B cell (primary cell): ENCODE measurements at regions not wholly inside any gene's neighbourhood (a gene's known extent, or its start where the extent isn't known, plus 50 kb on each side); places are given as distances from the start of the nearest gene placed in this dataset.

ENCODE experiments used
- ATAC-seq: fragments of 200-7000 bp; cut with Tn5 transposase; one replicate; pipeline ENCODE4 v1.10.0; 2021; ENCODE audit warnings: low read depth, mild to moderate bottlenecking, moderate number of reproducible peaks, moderate library complexity
- CTCF ChIA-PET: fragments of 350-600 bp; sonication (Branson Sonifier 250); formaldehyde crosslinking; loops from one replicate; lab custom pipeline; 2021; ENCODE audit warnings: antibody characterized with exemption, inconsistent platforms; lab: Charles Lee
- POLR2A ChIA-PET: fragments of 350-600 bp; sonication (Branson Sonifier 250); formaldehyde crosslinking; loops from one replicate; lab custom pipeline; 2021; ENCODE audit warnings: antibody characterized with exemption; lab: Charles Lee
- DNase-seq: peaks from one replicate; pipeline ENCODE4 v3.0.0; 2013
- H2AFZ ChIP-seq: 2 replicates; pipeline ENCODE4 v1.6.1; 2012; ENCODE audit warnings: mild to moderate bottlenecking, low read depth, low read length; ENCODE audit not compliant: insufficient read depth, poor library complexity, severe bottlenecking
- H3K27ac ChIP-seq, 2 donors: 1 replicate in 1 of 2; 2 replicates in 1 of 2; pipeline ENCODE4 v1.5.1; 2012 to 2013; ENCODE audit warnings: low read length in 2 of 2, mild to moderate bottlenecking in 2 of 2, moderate library complexity in 1 of 2
- H3K27me3 ChIP-seq, 4 experiments: fragments of 200-600 bp in 1 of 4; sonication (generic) in 1 of 4; replicated peaks in 1 of 4; 1 replicate in 2 of 4; 2 replicates in 2 of 4; pipeline versions ENCODE4 v1.6.1 to v1.7.0; 2013 to 2016; ENCODE audit warnings: low read length in 3 of 4, mild to moderate bottlenecking in 2 of 4, mixed read lengths in 1 of 4, moderate library complexity in 1 of 4; ENCODE audit not compliant: insufficient read depth in 4 of 4, control insufficient read depth in 3 of 4; ENCODE audit errors: control extremely low read depth in 1 of 4
- H3K36me3 ChIP-seq, 2 experiments: replicated peaks in 1 of 2; 1 replicate in 1 of 2; 2 replicates in 1 of 2; pipeline versions ENCODE4 v1.6.1 to v1.7.1; 2013; ENCODE audit warnings: low read length in 1 of 2; ENCODE audit not compliant: insufficient read depth in 2 of 2, control insufficient read depth in 1 of 2; ENCODE audit errors: control extremely low read depth in 1 of 2, extremely low read depth in 1 of 2
- H3K4me1 ChIP-seq, 2 donors: fragments of 200-600 bp in 1 of 2; sonication (generic) in 1 of 2; 1 replicate in 1 of 2; 2 replicates in 1 of 2; pipeline versions ENCODE4 v1.5.1 to v1.6.1; 2013 to 2017; ENCODE audit warnings: low read length in 2 of 2; ENCODE audit not compliant: control insufficient read depth in 2 of 2, insufficient read depth in 2 of 2
- H3K4me2 ChIP-seq: replicated peaks from 2 replicates; pipeline ENCODE3; 2012; ENCODE audit warnings: mild to moderate bottlenecking, low read depth, low read length; ENCODE audit not compliant: poor library complexity, severe bottlenecking
- H3K4me3 ChIP-seq, 5 experiments: fragments of 200-600 bp in 1 of 5; sonication (generic) in 1 of 5; 1 replicate in 3 of 5; 2 replicates in 2 of 5; pipeline versions ENCODE4 v1.5.1 to v1.7.0; 2011 to 2016; ENCODE audit warnings: low read length in 4 of 5, mild to moderate bottlenecking in 4 of 5, low read depth in 2 of 5, control low read depth in 1 of 5, moderate library complexity in 1 of 5; ENCODE audit not compliant: insufficient read depth in 1 of 5; ENCODE audit errors: control extremely low read depth in 1 of 5, extremely low read depth in 1 of 5
- H3K79me2 ChIP-seq: fragments of 200-600 bp; sonication (generic); one replicate; pipeline ENCODE4 v1.6.0; 2016; ENCODE audit warnings: low read length; ENCODE audit not compliant: control insufficient read depth, insufficient read depth
- H3K9ac ChIP-seq: fragments of 200-600 bp; sonication (generic); 2 replicates; pipeline ENCODE4 v1.6.1; 2017; ENCODE audit warnings: mild to moderate bottlenecking, low read length, moderate library complexity
- H3K9me3 ChIP-seq, 3 donors: one replicate each; pipeline versions ENCODE4 v1.6.1 to v1.7.1; 2013; ENCODE audit warnings: low read length in 2 of 3; ENCODE audit not compliant: control insufficient read depth in 2 of 3, insufficient read depth in 1 of 3; ENCODE audit errors: control extremely low read depth in 1 of 3
- H4K20me1 ChIP-seq: 2 replicates; pipeline ENCODE4 v1.6.0; 2012; ENCODE audit warnings: mild to moderate bottlenecking, low read length; ENCODE audit not compliant: insufficient read depth, control insufficient read depth, poor library complexity, severe bottlenecking
- H3K27ac Mint-ChIP-seq: one replicate; pipeline ENCODE4 v1.8.0; 2021; ENCODE audit warnings: mixed read lengths
- H3K27me3 Mint-ChIP-seq: one replicate; pipeline ENCODE4 v1.8.0; 2021; ENCODE audit warnings: mixed read lengths
- H3K4me1 Mint-ChIP-seq: one replicate; pipeline ENCODE4 v1.8.0; 2021; ENCODE audit warnings: mixed read lengths
- H3K4me3 Mint-ChIP-seq: one replicate; pipeline ENCODE4 v1.8.0; 2021; ENCODE audit warnings: mixed read lengths
- H3K9me3 Mint-ChIP-seq: one replicate; pipeline ENCODE4 v1.8.0; 2022; ENCODE audit warnings: mixed read lengths; ENCODE audit not compliant: insufficient read depth
- CTCF ChIP-seq: fragments of 200-600 bp; IDR thresholded peaks from one replicate; pipeline ENCODE4 v1.8.0; 2022; ENCODE audit warnings: antibody characterized with exemption, mild to moderate bottlenecking
- EZH2 ChIP-seq: IDR thresholded peaks from 2 replicates; pipeline ENCODE4 v1.6.1; 2012; ENCODE audit warnings: borderline replicate concordance, low read depth, mild to moderate bottlenecking, moderate library complexity, low read length; ENCODE audit not compliant: insufficient read depth, poor library complexity, severe bottlenecking
- WGBS: methylation state at CpG from one replicate; pipeline ENCODE4 v1.1.5; 2013; ENCODE audit warnings: missing lambda C conversion rate; ENCODE audit not compliant: insufficient coverage; 5-methylcytosine and 5-hydroxymethylcytosine counted together
- intact Hi-C: fragments of 100-400 bp; cut with micrococcal nuclease; formaldehyde crosslinking; loops from one replicate; pipeline ENCODE4 v1.10.0; 2022

- H4K20me1 ChIP-seq = no peaks in the 10 kb centered on the region
- TF ChIP-seq CTCF (no peak), EZH2 (no peak)
- H3K79me2 ChIP-seq = no peaks in the 10 kb centered on the region
- H3K4me1 ChIP-seq = peaks cover 7 to 9% of the 10 kb centered on the region in 2 donors
- peaks cover 6% of the 10 kb centered on the region for H3K4me1 Mint-ChIP-seq
- no peak overlapping the region for H3K4me3 ChIP-seq
- H2AFZ ChIP-seq = no peak overlapping the region
- H3K9me3 Mint-ChIP-seq = no peaks in the 10 kb centered on the region
- POLR2A ChIA-PET = no interaction called here
- H3K27me3 ChIP-seq = no peaks in the 10 kb centered on the region
- no peak for DNase-seq
- no peak overlapping the region for H3K27ac ChIP-seq
- intact Hi-C loops = no loop called here
- ATAC-seq = no peak
- no peak overlapping the region for H3K9ac ChIP-seq
- CTCF ChIA-PET = no interaction called here
- WGBS = no CpG with 5 or more reads among the region's 1 CpG
- no peak overlapping the region for H3K4me2 ChIP-seq
- no peaks in the 10 kb centered on the region for H3K36me3 ChIP-seq
- no peaks in the 10 kb centered on the region for H3K27me3 Mint-ChIP-seq
- no peaks in the 10 kb centered on the region for H3K9me3 ChIP-seq
- no peak overlapping the region for H3K27ac Mint-ChIP-seq
- no peak overlapping the region for H3K4me3 Mint-ChIP-seq
Observed at GRCh38 chr3:27641271-27641800, 80.8 kb downstream of the EOMES start.

GRCh38 chr3:27639271-27639670, 82.9 kb downstream of the EOMES start:
- Histone ChIP-seq H3K4me2 (peak overlapping the region; percentile 37), H3K27me3 (no peaks in the 10 kb centered on the region), H3K27ac (peak overlapping the region; percentile 19 to 63), H3K4me3 (no peak overlapping the region), H4K20me1 (no peaks in the 10 kb centered on the region), H3K9me3 (no peaks in the 10 kb centered on the region), H3K9ac (no peak overlapping the region), H3K4me1 (peaks cover 7 to 9% of the 10 kb centered on the region in 2 donors), H3K36me3 (no peaks in the 10 kb centered on the region), H3K79me2 (no peaks in the 10 kb centered on the region), H2AFZ (peak overlapping the region; percentile 75)
- TF ChIP-seq EZH2 = no peak
- no peak for TF ChIP-seq CTCF
- ChIA-PET CTCF (no interaction called here), POLR2A (no interaction called here)
- no peaks in the 10 kb centered on the region for H3K9me3 Mint-ChIP-seq
- H3K4me3 Mint-ChIP-seq = no peak overlapping the region
- ATAC-seq (peak; percentile 58), DNase-seq (peak; percentile 34)
- peaks cover 6% of the 10 kb centered on the region for H3K4me1 Mint-ChIP-seq
- WGBS = no CpG with 5 or more reads among the region's 2 CpGs
- intact Hi-C loops = no loop called here
- H3K27ac Mint-ChIP-seq = peak overlapping the region; percentile 64
- H3K27me3 Mint-ChIP-seq = no peaks in the 10 kb centered on the region
